HUES6 (cell line): ENCODE measurements at regions not wholly inside any gene's neighbourhood (a gene's known extent, or its start where the extent isn't known, plus 50 kb on each side); places are given as distances from the start of the nearest gene placed in this dataset.

Experiments
- H3K27ac ChIP-seq: 2 replicates; pipeline ENCODE4 v1.7.0; 2013; ENCODE audit warnings: low read depth, mild to moderate bottlenecking, low read length, inconsistent platforms
- H3K27me3 ChIP-seq: 2 replicates; pipeline ENCODE4 v1.6.1; 2013; ENCODE audit warnings: low read length; ENCODE audit not compliant: control insufficient read depth, insufficient read depth
- H3K36me3 ChIP-seq: 2 replicates; pipeline ENCODE4 v1.6.1; 2013; ENCODE audit warnings: low read length; ENCODE audit not compliant: control insufficient read depth, insufficient read depth
- H3K4me1 ChIP-seq: 2 replicates; pipeline ENCODE4 v1.6.1; 2013; ENCODE audit warnings: low read length; ENCODE audit not compliant: control insufficient read depth, insufficient read depth
- H3K4me3 ChIP-seq: 2 replicates; pipeline ENCODE4 v1.5.1; 2013; ENCODE audit warnings: low read depth, low read length
- H3K9ac ChIP-seq: one replicate; pipeline ENCODE4 v1.6.1; 2013; ENCODE audit warnings: mild to moderate bottlenecking, low read length
- H3K9me3 ChIP-seq: 2 replicates; pipeline ENCODE4 v1.6.1; 2013; ENCODE audit warnings: low read depth, low read length; ENCODE audit not compliant: control insufficient read depth, insufficient read depth

DNA sequence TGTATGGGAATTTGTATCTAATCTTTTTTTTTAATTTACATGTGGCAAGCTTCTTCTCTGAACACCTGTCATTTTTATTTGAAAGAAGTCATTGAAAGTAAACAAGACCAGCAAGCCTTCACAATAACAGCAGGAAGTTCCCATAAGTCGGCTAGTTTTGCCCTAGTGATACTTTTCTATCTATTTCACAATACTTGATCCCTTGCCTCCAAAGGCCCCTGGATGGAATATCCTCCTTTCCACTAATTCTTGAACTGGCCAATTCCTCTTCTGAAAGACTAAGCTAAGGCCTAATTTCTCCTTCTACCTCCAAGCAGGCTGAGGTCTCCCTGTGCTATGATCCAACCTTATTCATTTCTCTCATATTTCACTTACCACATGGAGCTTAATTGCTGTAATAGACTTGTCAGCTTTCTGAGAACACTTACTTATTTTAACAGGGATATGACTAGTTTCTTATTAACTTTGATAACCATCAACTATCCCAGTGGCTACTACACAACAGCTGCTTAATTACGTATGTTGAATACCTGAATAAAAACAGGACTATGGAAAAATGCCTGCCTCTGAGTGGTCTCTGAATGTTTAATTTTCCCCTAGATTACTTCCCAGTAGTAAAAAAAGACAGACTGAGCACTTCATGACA lies 194.2 kb downstream of the MAD2L1 start:
- no peaks in the 10 kb centered on the region for H3K36me3 ChIP-seq
- no peaks in the 10 kb centered on the region for H3K9me3 ChIP-seq
- no peak overlapping the region for H3K27ac ChIP-seq
- H3K27me3 ChIP-seq: no peaks in the 10 kb centered on the region
- H3K4me1 ChIP-seq: peaks cover 4% of the 10 kb centered on the region; the same call in 1 of the 2 replicates
- H3K9ac ChIP-seq: no peak overlapping the region
- H3K4me3 ChIP-seq: no peak overlapping the region

DNA sequence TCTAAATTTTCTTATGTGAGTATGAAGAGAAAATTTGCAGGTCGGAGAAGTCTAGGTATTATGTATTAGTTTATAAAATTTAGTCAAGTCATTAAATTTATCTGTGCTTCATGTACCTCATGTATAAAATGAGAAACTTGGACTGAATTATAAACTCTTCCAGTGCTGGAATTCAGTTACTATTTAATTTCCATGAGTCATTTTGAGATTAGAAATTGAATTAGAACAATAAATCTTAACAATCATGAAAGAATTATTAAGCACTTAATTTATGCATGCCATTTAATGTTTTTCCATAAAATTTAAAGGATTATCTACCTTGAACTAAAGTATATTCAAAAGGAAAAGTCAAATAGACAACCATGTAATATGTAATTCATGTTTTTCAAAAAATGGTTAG lies 195.8 kb downstream of the MAD2L1 start:
- H3K4me1 ChIP-seq: peaks cover 4% of the 10 kb centered on the region; the same call in 1 of the 2 replicates
- H3K36me3 ChIP-seq: no peaks in the 10 kb centered on the region
- no peak overlapping the region for H3K9ac ChIP-seq
- no peaks in the 10 kb centered on the region for H3K9me3 ChIP-seq
- H3K27me3 ChIP-seq: no peaks in the 10 kb centered on the region
- H3K4me3 ChIP-seq: no peak overlapping the region
- H3K27ac ChIP-seq: no peak overlapping the region

DNA sequence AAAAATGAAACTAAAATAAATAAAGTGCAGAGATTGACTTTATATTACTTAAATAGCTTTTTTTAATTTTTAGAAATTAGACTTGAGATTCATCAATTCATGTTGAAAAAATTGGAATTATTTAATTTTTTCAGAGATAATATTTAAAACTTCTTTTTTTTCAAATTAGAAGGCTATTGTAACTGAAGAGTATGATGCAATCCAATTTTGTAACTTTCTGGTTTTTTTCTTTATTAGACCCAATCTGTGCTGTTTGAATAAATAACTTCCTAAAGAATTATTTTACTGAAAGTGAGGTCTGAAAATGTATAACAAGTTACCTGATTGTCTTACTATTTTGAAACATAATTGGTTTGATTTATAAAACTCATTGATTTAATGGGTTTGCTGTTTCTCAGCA lies 200.9 kb downstream of the MAD2L1 start:
- H3K27ac ChIP-seq: no peak overlapping the region
- no peaks in the 10 kb centered on the region for H3K4me1 ChIP-seq
- no peaks in the 10 kb centered on the region for H3K27me3 ChIP-seq
- no peaks in the 10 kb centered on the region for H3K36me3 ChIP-seq
- H3K4me3 ChIP-seq: no peak overlapping the region
- H3K9me3 ChIP-seq: no peaks in the 10 kb centered on the region
- H3K9ac ChIP-seq: no peak overlapping the region

DNA sequence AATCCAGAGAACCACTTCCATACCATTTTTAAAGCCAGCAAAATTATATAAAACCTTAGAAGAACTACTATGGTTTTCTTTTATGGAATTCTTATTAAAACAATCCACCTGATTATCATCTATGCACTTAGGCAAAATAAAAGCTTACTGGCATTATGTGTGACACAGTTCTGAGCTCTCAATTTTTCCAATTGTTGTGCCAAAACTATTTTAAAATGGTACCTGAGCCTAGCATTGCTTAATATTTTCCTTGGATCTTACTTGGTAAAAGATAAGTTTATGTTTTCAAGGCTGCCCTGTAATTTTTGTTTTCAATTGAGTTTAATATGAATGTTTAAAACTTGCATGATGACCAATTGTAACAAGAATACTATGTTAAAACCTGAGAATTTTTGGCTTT lies 201.3 kb downstream of the MAD2L1 start:
- Histone ChIP-seq H3K9me3 (no peaks in the 10 kb centered on the region), H3K4me1 (no peaks in the 10 kb centered on the region), H3K4me3 (no peak overlapping the region), H3K36me3 (no peaks in the 10 kb centered on the region), H3K27ac (no peak overlapping the region), H3K9ac (no peak overlapping the region), H3K27me3 (no peaks in the 10 kb centered on the region)

DNA sequence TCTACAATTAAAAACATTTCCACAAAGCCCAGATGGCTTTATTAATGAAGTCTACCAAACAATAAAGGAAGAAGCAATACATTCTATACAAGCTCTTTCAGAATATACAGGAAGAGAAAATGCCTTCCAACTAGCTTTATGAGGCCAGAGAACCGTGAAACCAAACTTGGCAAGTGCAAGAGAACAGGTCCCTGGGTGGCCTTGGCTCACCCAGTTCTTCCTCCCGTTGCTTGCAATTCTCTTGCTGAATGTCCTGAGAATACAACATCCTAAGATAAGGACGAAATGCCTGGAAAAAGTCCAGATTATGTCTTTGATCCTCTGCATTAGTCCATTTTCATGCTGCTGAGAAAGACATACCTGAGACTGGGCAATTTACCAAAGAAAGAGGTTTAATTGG lies 204.9 kb downstream of the MAD2L1 start:
- no peaks in the 10 kb centered on the region for H3K9me3 ChIP-seq
- H3K9ac ChIP-seq: no peak overlapping the region
- no peaks in the 10 kb centered on the region for H3K36me3 ChIP-seq
- no peak overlapping the region for H3K27ac ChIP-seq
- H3K4me1 ChIP-seq: peaks cover 9% of the 10 kb centered on the region; the same call in 1 of the 2 replicates
- no peaks in the 10 kb centered on the region for H3K27me3 ChIP-seq
- no peak overlapping the region for H3K4me3 ChIP-seq

DNA sequence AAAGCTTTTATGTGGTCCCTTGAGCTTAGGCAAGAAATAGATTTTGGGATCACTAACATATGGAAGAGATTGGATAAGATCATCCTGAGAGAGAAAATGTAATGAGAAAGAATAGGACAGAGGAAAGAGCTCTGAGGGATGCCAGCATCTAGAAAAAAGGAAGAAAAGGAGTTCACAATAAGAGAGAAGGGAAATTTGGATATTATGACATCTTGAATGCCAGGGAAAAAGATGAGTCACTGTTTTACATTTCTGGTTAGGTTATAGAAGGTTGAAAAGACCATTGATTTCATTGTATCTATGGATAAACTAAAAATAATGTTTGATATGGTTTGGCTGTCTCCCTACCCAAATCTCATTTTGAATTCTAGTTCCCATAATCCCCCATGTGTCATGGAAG lies 208.5 kb downstream of the MAD2L1 start:
- no peaks in the 10 kb centered on the region for H3K9me3 ChIP-seq
- no peaks in the 10 kb centered on the region for H3K36me3 ChIP-seq
- no peaks in the 10 kb centered on the region for H3K27me3 ChIP-seq
- H3K9ac ChIP-seq: no peak overlapping the region
- no peak overlapping the region for H3K27ac ChIP-seq
- H3K4me3 ChIP-seq: no peak overlapping the region
- peaks cover 9% of the 10 kb centered on the region; the same call in 1 of the 2 replicates for H3K4me1 ChIP-seq

DNA sequence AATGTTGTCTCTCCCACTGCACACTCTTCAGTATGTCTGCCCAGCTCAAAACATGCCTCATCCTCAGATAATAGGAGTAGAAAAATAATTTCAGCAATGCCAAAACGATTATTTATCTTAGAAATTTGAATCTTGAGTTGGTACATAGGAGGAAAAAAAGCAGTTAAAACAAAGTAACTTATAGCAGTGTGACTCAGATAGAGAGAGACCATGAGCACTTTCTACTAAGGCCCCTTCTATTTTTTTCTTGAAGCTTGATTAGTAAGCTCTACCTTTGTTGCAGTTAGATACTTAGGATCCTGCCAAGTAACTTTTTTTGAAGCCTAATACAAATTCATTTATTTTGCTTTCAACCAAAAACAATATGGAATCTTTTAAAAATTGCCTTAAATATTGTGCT lies 212.3 kb downstream of the MAD2L1 start:
- Histone ChIP-seq H3K27ac (no peak overlapping the region), H3K9me3 (peaks cover under 1% of the 10 kb centered on the region; the same call in 1 of the 2 replicates), H3K4me1 (peaks cover 9% of the 10 kb centered on the region; the same call in 1 of the 2 replicates), H3K9ac (no peak overlapping the region), H3K27me3 (no peaks in the 10 kb centered on the region), H3K4me3 (no peak overlapping the region), H3K36me3 (no peaks in the 10 kb centered on the region)

DNA sequence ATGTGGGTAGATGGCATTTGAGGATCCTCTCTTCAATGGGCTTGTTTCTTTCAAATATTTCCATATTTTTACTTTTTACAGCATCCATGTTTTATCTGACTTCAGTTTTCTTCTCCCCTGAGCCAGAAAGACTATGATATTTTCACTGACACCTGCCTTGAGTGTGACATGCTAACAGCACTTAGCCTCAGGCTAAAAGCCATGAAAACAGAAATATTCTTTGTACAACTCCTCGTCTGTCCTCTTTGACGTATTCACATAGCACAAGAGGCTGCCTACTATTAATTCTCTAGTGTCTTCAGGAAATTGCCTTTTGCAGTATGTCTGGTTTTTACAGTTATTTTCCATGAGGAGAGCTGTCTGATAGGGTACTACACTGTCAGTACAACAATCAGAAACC lies 215.0 kb downstream of the MAD2L1 start:
- H3K27ac ChIP-seq: no peak overlapping the region
- peaks cover 16% of the 10 kb centered on the region for H3K9me3 ChIP-seq
- no peaks in the 10 kb centered on the region for H3K4me1 ChIP-seq
- H3K36me3 ChIP-seq: no peaks in the 10 kb centered on the region
- no peaks in the 10 kb centered on the region for H3K27me3 ChIP-seq
- no peak overlapping the region for H3K4me3 ChIP-seq
- H3K9ac ChIP-seq: no peak overlapping the region

DNA sequence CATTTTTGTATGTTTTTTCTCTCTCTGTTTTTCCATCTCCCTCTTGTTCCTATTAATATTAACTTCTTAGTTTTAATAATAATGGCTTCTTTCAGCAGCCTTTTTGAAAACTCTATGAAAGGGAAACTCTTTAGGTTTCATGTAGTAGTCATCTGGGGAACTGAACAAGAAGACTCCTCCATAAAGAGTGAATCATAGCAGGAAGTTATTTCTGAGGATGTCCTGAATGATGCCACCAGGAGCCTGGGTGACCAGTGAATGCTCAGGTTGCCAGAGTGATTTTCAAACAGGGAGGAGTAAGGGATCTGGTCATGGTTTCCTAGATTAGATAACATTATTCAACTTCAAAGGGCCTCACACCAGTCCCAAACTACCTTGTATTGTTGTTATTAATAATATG lies 212.8 kb upstream of the PDE5A start:
- H3K36me3 ChIP-seq: no peaks in the 10 kb centered on the region
- H3K27ac ChIP-seq: no peak overlapping the region
- H3K9me3 ChIP-seq: peaks cover 6% of the 10 kb centered on the region; the same call in 1 of the 2 replicates
- H3K4me3 ChIP-seq: no peak overlapping the region
- H3K27me3 ChIP-seq: no peaks in the 10 kb centered on the region
- no peak overlapping the region for H3K9ac ChIP-seq
- H3K4me1 ChIP-seq: no peaks in the 10 kb centered on the region

DNA sequence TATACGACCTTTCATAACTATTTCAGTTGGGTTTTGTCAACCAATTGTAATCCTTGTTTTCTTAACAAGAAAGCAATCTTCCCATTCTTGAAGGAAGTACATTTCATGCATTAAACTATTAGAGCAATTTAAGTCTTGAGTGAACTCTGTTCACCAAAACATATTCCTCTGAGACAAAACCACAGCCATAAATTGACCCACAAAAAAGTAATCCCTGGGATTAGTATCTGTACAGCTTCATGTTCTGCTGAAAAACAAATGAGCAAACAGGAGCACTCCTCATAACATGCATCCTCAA lies 207.0 kb upstream of the PDE5A start:
- Histone ChIP-seq H3K4me1 (no peaks in the 10 kb centered on the region), H3K36me3 (no peaks in the 10 kb centered on the region), H3K27me3 (no peaks in the 10 kb centered on the region), H3K4me3 (no peak overlapping the region), H3K9ac (no peak overlapping the region), H3K27ac (no peak overlapping the region), H3K9me3 (peaks cover 4% of the 10 kb centered on the region; the same call in 1 of the 2 replicates)

DNA sequence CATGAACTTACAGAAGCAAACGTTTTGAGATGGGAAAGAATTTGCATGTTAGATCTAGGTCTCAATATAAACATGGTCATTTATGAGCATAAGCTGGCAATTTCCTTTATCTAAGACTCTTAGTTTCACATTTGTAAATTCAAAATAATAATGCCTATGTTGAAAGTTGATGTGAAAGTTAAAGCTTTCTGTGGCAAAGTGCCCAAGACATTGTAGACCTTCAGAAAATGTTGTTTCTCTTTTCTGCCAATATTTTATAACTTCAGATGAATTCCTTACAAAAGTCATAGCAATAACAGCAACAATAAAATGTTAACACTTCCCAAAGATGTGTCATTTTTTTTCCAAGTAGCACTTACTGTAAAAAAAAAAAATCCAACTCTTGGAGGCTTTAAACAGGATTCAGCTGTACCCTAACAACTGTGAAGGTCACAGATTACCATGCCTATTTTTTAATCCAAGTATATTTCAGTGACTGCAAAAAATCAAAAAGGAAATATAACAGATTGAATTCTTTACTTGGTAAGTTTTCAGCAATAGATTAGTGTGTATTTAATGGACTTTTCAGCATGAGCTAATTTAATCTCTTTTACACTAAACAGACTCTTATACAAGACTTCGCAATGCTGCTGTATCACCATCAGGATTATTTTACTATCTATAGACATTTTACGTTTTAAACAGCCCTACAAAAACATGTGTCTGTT lies 206.5 kb upstream of the PDE5A start:
- Histone ChIP-seq H3K36me3 (no peaks in the 10 kb centered on the region), H3K27ac (no peak overlapping the region), H3K9me3 (peaks cover 4% of the 10 kb centered on the region; the same call in 1 of the 2 replicates), H3K4me3 (no peak overlapping the region), H3K27me3 (no peaks in the 10 kb centered on the region), H3K9ac (no peak overlapping the region), H3K4me1 (no peaks in the 10 kb centered on the region)
